Neural crest cell (in vitro differentiated cells): ENCODE measurements at regions not wholly inside any gene's neighbourhood (a gene's known extent, or its start where the extent isn't known, plus 50 kb on each side); places are given as distances from the start of the nearest gene placed in this dataset.
"Not testable (repeated sequence)": the region's sequence is repeated elsewhere in the genome, so short reads cannot be mapped to it uniquely, and the experiment has no call there.

Experiments
- DNase-seq: peaks from one replicate; pipeline ENCODE4 v3.0.0; 2021; ENCODE audit warnings: low read depth, mixed read lengths, low spot score
- H3K27ac Mint-ChIP-seq: one replicate; pipeline ENCODE4 v1.8.0; 2021; ENCODE audit warnings: mild to moderate bottlenecking, mixed read lengths; ENCODE audit not compliant: unreplicated experiment
- H3K27me3 Mint-ChIP-seq: 2 replicates; pipeline ENCODE4 v1.8.0; 2021; ENCODE audit warnings: low read depth, mild to moderate bottlenecking, mixed read lengths
- H3K36me3 Mint-ChIP-seq: 2 replicates; pipeline ENCODE4 v1.8.0; 2021; ENCODE audit warnings: low read depth, mild to moderate bottlenecking, mixed read lengths
- H3K4me1 Mint-ChIP-seq: 2 replicates; pipeline ENCODE4 v1.8.0; 2021; ENCODE audit warnings: mixed read lengths
- H3K4me3 Mint-ChIP-seq: one replicate; pipeline ENCODE4 v1.8.0; 2021; ENCODE audit warnings: mild to moderate bottlenecking, mixed read lengths
- H3K9me3 Mint-ChIP-seq: 2 replicates; pipeline ENCODE4 v1.8.0; 2021; ENCODE audit warnings: mixed read lengths
- TF ChIP-seq, protein P1 (sequence below): fragments of 200-600 bp; sonication (generic); conservative IDR thresholded peaks from 2 replicates; pipeline ENCODE4 v1.5.0; 2021; ENCODE audit warnings: antibody characterized with exemption, mild to moderate bottlenecking

DNA sequence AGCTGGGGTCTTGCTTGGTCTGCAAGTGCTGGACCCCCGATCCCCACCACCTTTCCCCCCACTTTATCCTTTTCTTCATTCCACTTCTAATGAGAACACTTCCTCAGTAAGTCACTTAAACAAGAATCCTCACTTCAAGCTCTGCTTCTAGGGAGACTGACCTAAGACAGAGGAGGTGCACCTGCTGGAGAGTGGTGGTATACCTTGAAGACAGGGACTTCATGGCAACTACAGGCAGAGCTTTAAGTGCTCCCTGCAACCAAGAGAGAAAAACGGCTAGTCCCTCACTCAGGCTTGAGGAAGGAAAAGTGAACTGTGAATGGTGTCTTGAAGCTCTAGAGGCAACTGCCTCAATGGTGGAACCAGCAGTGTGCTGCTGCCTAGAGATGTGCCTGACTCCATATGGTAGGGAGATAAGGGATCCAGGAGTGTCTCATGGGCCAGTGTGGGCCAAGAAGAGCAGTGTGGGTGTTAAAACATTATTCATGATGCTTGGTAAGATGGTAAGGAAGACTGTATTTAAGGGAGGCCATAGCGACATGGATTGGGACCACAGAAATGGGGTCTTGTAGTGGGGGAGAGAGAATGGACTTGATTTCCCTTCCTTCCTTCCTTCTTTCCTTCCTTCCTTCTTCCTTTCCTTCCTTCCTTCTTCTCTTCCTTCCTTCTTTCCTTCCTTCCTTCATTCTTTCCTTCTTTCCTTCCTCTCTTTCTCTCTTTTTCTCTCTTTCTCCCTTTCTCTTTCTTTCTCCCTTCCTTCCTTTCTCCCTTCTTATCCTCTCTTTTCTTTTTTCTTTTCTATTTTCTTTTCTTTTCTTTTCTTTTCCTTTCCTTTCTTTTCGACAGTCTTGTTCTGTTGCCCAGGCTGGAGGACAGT is 96.2 kb upstream of the NAP1L1 start:
- Mint-ChIP-seq H3K36me3 (no peaks in the 10 kb centered on the region), H3K27ac (no peak overlapping the region), H3K27me3 (no peaks in the 10 kb centered on the region), H3K9me3 (no peaks in the 10 kb centered on the region), H3K4me3 (no peak overlapping the region), H3K4me1 (no peaks in the 10 kb centered on the region)
- TF ChIP-seq, protein P1, sequence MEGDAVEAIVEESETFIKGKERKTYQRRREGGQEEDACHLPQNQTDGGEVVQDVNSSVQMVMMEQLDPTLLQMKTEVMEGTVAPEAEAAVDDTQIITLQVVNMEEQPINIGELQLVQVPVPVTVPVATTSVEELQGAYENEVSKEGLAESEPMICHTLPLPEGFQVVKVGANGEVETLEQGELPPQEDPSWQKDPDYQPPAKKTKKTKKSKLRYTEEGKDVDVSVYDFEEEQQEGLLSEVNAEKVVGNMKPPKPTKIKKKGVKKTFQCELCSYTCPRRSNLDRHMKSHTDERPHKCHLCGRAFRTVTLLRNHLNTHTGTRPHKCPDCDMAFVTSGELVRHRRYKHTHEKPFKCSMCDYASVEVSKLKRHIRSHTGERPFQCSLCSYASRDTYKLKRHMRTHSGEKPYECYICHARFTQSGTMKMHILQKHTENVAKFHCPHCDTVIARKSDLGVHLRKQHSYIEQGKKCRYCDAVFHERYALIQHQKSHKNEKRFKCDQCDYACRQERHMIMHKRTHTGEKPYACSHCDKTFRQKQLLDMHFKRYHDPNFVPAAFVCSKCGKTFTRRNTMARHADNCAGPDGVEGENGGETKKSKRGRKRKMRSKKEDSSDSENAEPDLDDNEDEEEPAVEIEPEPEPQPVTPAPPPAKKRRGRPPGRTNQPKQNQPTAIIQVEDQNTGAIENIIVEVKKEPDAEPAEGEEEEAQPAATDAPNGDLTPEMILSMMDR, result no peak
- no peak for DNase-seq

DNA sequence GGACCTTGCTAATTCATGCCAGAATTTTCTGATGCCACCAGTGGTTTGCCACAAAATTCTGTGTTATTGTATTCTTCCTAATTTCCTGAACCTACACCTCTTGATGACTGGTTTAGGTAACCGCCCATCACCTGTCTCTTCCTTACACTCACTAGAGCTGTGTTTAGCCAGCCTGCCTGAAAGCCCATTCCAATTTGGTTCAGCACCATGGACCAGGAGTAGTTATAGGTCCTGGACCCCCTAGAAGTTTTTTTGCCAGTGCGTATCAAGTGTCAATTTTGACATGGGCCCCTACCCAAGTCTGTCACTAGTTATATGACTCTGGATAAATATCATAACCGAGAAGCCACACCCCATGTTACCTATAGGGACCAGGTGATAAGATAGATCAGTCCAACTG is 94.0 kb upstream of the NAP1L1 start:
- H3K9me3 Mint-ChIP-seq, result no peaks in the 10 kb centered on the region
- TF ChIP-seq, protein P1, result no peak
- H3K27ac Mint-ChIP-seq, result no peak overlapping the region
- DNase-seq, result no peak
- H3K36me3 Mint-ChIP-seq, result no peaks in the 10 kb centered on the region
- H3K27me3 Mint-ChIP-seq, result no peaks in the 10 kb centered on the region
- no peaks in the 10 kb centered on the region for H3K4me1 Mint-ChIP-seq
- H3K4me3 Mint-ChIP-seq, result no peak overlapping the region

DNA sequence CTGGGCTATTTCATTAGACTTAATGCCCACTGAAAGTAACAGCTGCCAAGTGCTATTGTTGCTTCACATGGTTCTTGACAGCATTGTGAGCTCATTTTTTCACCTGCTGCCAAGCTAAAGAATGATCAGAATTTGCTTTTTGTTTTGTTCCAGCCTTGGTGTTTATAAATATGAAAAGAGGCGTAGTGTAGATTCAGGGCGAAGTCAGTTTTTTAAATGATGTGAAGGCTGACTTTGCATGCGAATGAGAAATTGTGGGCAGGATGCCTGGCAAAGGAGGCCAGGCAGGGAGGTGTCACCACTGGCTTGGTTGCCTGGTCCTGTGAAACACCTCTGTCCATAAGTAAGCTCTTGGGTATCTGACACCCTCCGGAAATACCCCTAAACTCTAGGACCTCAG is 93.3 kb upstream of the NAP1L1 start:
- Mint-ChIP-seq H3K4me1 (peaks cover 3% of the 10 kb centered on the region), H3K9me3 (no peaks in the 10 kb centered on the region), H3K27me3 (no peaks in the 10 kb centered on the region), H3K27ac (no peak overlapping the region), H3K4me3 (no peak overlapping the region), H3K36me3 (no peaks in the 10 kb centered on the region)
- DNase-seq, result no peak
- TF ChIP-seq, protein P1, result no peak

DNA sequence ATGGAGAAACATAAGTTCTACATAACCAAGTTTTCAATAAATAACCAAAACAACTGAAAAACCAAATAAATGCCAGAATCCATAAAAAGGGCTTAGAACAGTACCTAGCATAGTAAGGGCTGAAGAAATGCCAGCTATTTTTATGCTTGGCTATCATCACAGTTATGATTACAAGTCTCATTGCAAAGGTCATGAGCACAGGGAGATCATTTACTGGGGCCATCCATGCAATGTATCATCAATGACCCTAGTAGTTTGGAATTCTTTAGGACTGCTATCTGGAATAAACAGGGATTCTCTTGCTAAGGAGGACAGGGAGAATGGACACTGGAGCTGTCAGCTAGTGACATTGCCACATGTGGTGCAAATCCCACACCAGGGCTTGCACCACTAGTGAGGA is 92.5 kb upstream of the NAP1L1 start:
- TF ChIP-seq, protein P1, result no peak
- H3K4me3 Mint-ChIP-seq, result no peak overlapping the region

DNA sequence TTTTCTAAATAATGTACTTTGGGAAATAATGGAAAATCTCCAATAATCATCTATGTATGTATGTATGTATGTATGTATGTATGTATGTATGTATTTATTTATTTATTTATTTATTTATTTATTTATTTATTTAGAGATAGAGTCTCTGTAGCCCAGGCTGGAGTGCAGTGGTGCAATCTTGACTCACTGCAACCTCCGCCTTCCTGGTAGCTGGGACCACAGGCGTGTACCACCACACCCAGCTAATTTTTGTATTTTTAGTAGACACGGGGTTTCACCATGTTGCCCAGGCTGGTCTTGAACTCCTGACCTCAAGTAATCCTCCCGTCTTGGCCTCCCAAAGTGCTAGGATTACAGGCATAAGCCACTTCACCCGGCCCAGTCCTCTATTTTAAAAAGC is 91.5 kb upstream of the NAP1L1 start:
- H3K4me1 Mint-ChIP-seq, H3K36me3 Mint-ChIP-seq, H3K9me3 Mint-ChIP-seq, H3K4me3 Mint-ChIP-seq, H3K27ac Mint-ChIP-seq, DNase-seq, H3K27me3 Mint-ChIP-seq: not testable (repeated sequence)

More for the DNA sequence above, 92.5 kb upstream of the NAP1L1 start:
- no peak for DNase-seq
- H3K27ac Mint-ChIP-seq, result no peak overlapping the region
- no peaks in the 10 kb centered on the region for H3K9me3 Mint-ChIP-seq
- H3K27me3 Mint-ChIP-seq, result no peaks in the 10 kb centered on the region
- H3K36me3 Mint-ChIP-seq, result no peaks in the 10 kb centered on the region
- H3K4me1 Mint-ChIP-seq, result peaks cover 7% of the 10 kb centered on the region

DNA sequence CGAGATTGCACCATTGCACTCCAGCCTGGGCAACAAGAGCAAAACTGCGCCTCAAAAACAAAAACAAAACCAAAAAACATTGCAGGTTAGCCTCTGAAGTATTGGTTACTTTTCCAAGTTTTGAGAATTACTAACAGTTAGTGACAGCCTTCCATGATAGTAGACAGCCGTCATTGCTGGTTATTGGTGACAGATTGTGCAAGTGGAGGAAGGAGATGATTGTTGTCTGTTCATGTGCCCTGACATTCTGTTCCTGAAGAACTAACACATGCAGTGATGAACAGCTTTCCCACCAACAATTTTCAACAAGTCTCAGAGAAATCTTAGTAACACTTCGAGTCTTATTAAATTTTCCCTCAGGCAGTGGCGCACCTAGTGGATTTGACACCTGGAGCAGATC is 89.3 kb upstream of the NAP1L1 start:
- DNase-seq, result no peak
- TF ChIP-seq, protein P1, result no peak
- H3K4me1 Mint-ChIP-seq, result peaks cover 7% of the 10 kb centered on the region
- peaks cover 3% of the 10 kb centered on the region for H3K36me3 Mint-ChIP-seq
- no peaks in the 10 kb centered on the region for H3K9me3 Mint-ChIP-seq
- no peak overlapping the region for H3K27ac Mint-ChIP-seq
- H3K27me3 Mint-ChIP-seq, result peaks cover 10% of the 10 kb centered on the region
- no peak overlapping the region for H3K4me3 Mint-ChIP-seq
